CD4-positive, alpha-beta memory T cell (primary cell): ENCODE measurements at regions not wholly inside any gene's neighbourhood (a gene's known extent, or its start where the extent isn't known, plus 50 kb on each side); places are given as distances from the start of the nearest gene placed in this dataset.

Experiments
- CTCF ChIA-PET: fragments of 350-600 bp; sonication (Branson Sonifier 250); formaldehyde crosslinking; loops from one replicate; lab custom pipeline; 2021; ENCODE audit warnings: inconsistent platforms; ENCODE audit not compliant: partially characterized antibody; lab: Charles Lee
- POLR2A ChIA-PET: fragments of 350-600 bp; sonication (Branson Sonifier 250); formaldehyde crosslinking; loops from one replicate; lab custom pipeline; 2021; ENCODE audit not compliant: partially characterized antibody; lab: Charles Lee
- DNase-seq, 5 donors: peaks; one replicate each; pipeline versions ENCODE4 v3.0.0 to v3.0.0-alpha.2; 2020 to 2022; ENCODE audit warnings: mixed read lengths in 1 of 5
- H3K27ac ChIP-seq: one replicate; pipeline ENCODE4 v1.7.0; 2013; ENCODE audit warnings: low read depth, low read length
- H3K27me3 ChIP-seq: 2 replicates; pipeline ENCODE4 v1.7.0; 2013; ENCODE audit warnings: mild to moderate bottlenecking, low read length, moderate library complexity; ENCODE audit not compliant: insufficient read depth
- H3K36me3 ChIP-seq: 2 replicates; pipeline ENCODE4 v1.7.0; 2013; ENCODE audit warnings: mild to moderate bottlenecking, low read length, moderate library complexity; ENCODE audit not compliant: insufficient read depth
- H3K4me1 ChIP-seq: 2 replicates; pipeline ENCODE4 v1.7.0; 2013; ENCODE audit warnings: mild to moderate bottlenecking, low read length, moderate library complexity; ENCODE audit not compliant: insufficient read depth
- H3K4me3 ChIP-seq, 2 donors: one replicate each; pipeline ENCODE4 v1.7.0; 2013; ENCODE audit warnings: low read length in 2 of 2, mild to moderate bottlenecking in 1 of 2
- H3K9me3 ChIP-seq, 2 donors: one replicate each; pipeline ENCODE4 v1.7.0; 2013; ENCODE audit warnings: low read length in 2 of 2, control low read depth in 1 of 2; ENCODE audit not compliant: control insufficient read depth in 1 of 2
- H3K27ac Mint-ChIP-seq, 7 donors: one replicate each; pipeline ENCODE4 v1.8.0; 2020 to 2021; ENCODE audit warnings: mixed read lengths in 7 of 7, mild to moderate bottlenecking in 6 of 7, inconsistent platforms in 3 of 7, moderate library complexity in 3 of 7
- H3K27me3 Mint-ChIP-seq, 2 donors: one replicate each; pipeline ENCODE4 v1.8.0; 2020 to 2021; ENCODE audit warnings: mixed read lengths in 2 of 2
- H3K36me3 Mint-ChIP-seq, 2 donors: one replicate each; pipeline ENCODE4 v1.8.0; 2020 to 2021; ENCODE audit warnings: mixed read lengths in 2 of 2, inconsistent platforms in 1 of 2, mild to moderate bottlenecking in 1 of 2
- H3K4me1 Mint-ChIP-seq, 4 donors: one replicate each; pipeline ENCODE4 v1.8.0; 2020 to 2021; ENCODE audit warnings: mixed read lengths in 4 of 4, mild to moderate bottlenecking in 1 of 4
- H3K4me3 Mint-ChIP-seq, 8 donors: one replicate each; pipeline ENCODE4 v1.8.0; 2020 to 2021; ENCODE audit warnings: mixed read lengths in 8 of 8, mild to moderate bottlenecking in 7 of 8, moderate library complexity in 6 of 8, inconsistent platforms in 3 of 8
- H3K9me3 Mint-ChIP-seq, 8 donors: one replicate each; pipeline ENCODE4 v1.8.0; 2020 to 2021; ENCODE audit warnings: mixed read lengths in 8 of 8, mild to moderate bottlenecking in 5 of 8, inconsistent platforms in 3 of 8, moderate library complexity in 1 of 8
- intact Hi-C: fragments of 100-400 bp; cut with micrococcal nuclease; formaldehyde crosslinking; loops from one replicate; pipeline ENCODE4 v1.15.1; 2023

DNA sequence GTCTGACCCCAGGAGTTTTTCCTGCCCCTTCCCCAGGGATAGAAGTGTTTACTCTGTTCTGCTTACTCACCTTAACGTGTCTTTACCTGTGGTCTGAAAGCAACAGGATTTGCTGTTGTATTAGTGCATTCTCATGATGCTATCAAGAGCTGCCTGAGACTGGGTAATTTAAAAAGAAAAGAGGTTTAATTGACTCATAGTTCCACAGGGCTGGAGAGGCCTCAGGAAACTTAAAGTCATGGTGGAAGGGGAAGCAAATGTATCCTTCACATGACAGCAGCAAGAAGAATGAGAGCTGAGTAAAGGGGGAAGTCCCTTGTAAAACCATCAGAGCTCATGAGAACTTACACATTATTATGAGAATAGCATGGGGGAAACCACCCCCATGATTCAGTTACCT lies 240.4 kb downstream of the SNAPC1 start:
- intact Hi-C loops = no loop called here
- POLR2A ChIA-PET = no interaction called here

DNA sequence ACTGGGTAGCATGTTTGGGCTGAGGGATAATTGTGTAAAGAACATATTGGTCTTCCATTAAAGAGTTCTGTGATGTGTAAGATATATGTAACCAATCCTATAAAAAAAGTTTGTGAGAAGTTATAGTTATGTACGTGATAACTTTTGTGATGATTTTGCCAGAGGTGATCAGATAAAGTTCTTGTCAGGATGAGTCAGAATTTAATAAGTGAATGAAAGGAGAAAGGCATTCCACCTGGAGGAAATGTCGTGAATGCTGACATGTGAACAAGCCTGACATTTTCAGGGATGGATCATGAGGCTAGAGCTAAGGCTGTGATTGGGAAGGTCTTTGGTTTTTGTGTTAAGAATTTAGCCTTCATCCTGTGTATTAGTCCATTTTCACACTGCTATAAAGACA lies 241.5 kb downstream of the SNAPC1 start:
- Histone ChIP-seq H3K27me3 (no peaks in the 10 kb centered on the region), H3K9me3 (no peaks in the 10 kb centered on the region), H3K36me3 (no peaks in the 10 kb centered on the region), H3K4me3 (no peak overlapping the region), H3K27ac (no peak overlapping the region), H3K4me1 (no peaks in the 10 kb centered on the region)
- Mint-ChIP-seq H3K36me3 (no peaks in the 10 kb centered on the region), H3K4me3 (no peak overlapping the region), H3K9me3 (peaks cover 0 to 7% (median 0%) of the 10 kb centered on the region in 8 donors), H3K27me3 (peaks cover 5 to 24% of the 10 kb centered on the region in 2 donors), H3K4me1 (no peaks in the 10 kb centered on the region), H3K27ac (no peak overlapping the region)
- ChIA-PET POLR2A (no interaction called here), CTCF (no interaction called here)
- intact Hi-C loops = no loop called here
- DNase-seq = no peak

More for the DNA sequence above, 240.4 kb downstream of the SNAPC1 start:
- Mint-ChIP-seq H3K4me3 (no peak overlapping the region), H3K36me3 (no peaks in the 10 kb centered on the region), H3K27ac (no peak overlapping the region), H3K9me3 (peaks cover 0 to 7% (median 0%) of the 10 kb centered on the region in 8 donors), H3K27me3 (peaks cover 4 to 23% of the 10 kb centered on the region in 2 donors), H3K4me1 (no peaks in the 10 kb centered on the region)
- H3K36me3 ChIP-seq = no peaks in the 10 kb centered on the region
- H3K27me3 ChIP-seq = no peaks in the 10 kb centered on the region
- H3K4me3 ChIP-seq = no peak overlapping the region
- DNase-seq = no peak
- no peaks in the 10 kb centered on the region for H3K9me3 ChIP-seq
- H3K27ac ChIP-seq = no peak overlapping the region
- no peaks in the 10 kb centered on the region for H3K4me1 ChIP-seq
- CTCF ChIA-PET = no interaction called here

DNA sequence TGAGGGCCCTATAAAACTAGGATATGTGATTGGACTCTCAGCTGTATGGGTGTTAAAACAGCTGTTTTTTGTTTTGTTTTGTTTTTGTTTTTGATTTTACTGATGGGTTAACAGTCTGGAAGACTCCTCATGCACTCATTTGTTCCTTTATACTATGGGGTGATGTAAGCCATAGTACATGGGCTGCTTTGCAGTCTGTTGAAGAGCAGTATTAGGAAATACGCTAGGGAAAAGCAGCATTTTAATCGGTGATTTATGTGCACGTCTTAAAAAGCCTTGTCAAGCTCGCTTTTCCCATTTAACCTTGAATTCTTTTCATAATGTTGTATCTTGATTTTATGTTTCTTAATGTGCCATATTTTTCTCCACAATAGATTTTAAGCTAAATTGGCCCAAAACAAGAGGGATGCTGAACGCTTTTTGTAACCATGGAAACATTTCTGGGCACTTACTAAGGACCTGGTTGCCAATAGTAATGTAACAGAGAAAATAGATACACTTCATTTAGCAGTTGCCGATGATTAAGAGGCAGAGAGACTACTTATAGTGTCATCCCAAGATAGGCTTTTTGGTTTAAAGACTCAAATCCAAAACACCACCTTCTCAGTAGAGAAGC lies 244.0 kb downstream of the SNAPC1 start:
- no peak for DNase-seq
- H3K4me1 ChIP-seq = no peaks in the 10 kb centered on the region

GRCh38 chr14:62015243-62015642 lies 253.0 kb downstream of the SNAPC1 start:
- DNase-seq = no peak
- H3K9me3 ChIP-seq = no peaks in the 10 kb centered on the region
- intact Hi-C loops = no loop called here
- H3K4me3 Mint-ChIP-seq = no peak overlapping the region
- peaks cover 0 to 7% (median 3%) of the 10 kb centered on the region in 8 donors for H3K9me3 Mint-ChIP-seq
- H3K4me1 ChIP-seq = no peaks in the 10 kb centered on the region
- no peak overlapping the region for H3K4me3 ChIP-seq
- ChIA-PET POLR2A (no interaction called here), CTCF (no interaction called here)
- H3K27ac ChIP-seq = no peak overlapping the region
- no peaks in the 10 kb centered on the region for H3K36me3 ChIP-seq
- H3K27ac Mint-ChIP-seq = no peak overlapping the region
- H3K27me3 ChIP-seq = peaks cover 9% of the 10 kb centered on the region
- H3K4me1 Mint-ChIP-seq = no peaks in the 10 kb centered on the region
- H3K36me3 Mint-ChIP-seq = no peaks in the 10 kb centered on the region
- H3K27me3 Mint-ChIP-seq = peaks cover 2 to 10% of the 10 kb centered on the region in 2 donors

More for the DNA sequence above, 244.0 kb downstream of the SNAPC1 start:
- H3K36me3 Mint-ChIP-seq = no peaks in the 10 kb centered on the region
- ChIA-PET CTCF (no interaction called here), POLR2A (no interaction called here)
- H3K4me3 Mint-ChIP-seq = no peak overlapping the region
- peaks cover 2% of the 10 kb centered on the region for H3K27me3 ChIP-seq
- no peak overlapping the region for H3K27ac Mint-ChIP-seq
- H3K9me3 Mint-ChIP-seq = peaks cover 0 to 5% (median 0%) of the 10 kb centered on the region in 8 donors
- no peak overlapping the region for H3K27ac ChIP-seq
- no peaks in the 10 kb centered on the region for H3K36me3 ChIP-seq
- intact Hi-C loops = no loop called here
- peaks cover 5 to 26% of the 10 kb centered on the region in 2 donors for H3K27me3 Mint-ChIP-seq
- H3K4me1 Mint-ChIP-seq = no peaks in the 10 kb centered on the region
- H3K4me3 ChIP-seq = no peak overlapping the region
- no peaks in the 10 kb centered on the region for H3K9me3 ChIP-seq

- H3K27ac ChIP-seq = no peak overlapping the region
- H3K4me3 ChIP-seq = no peak overlapping the region
- intact Hi-C loops = no loop called here
- no peak overlapping the region for H3K4me3 Mint-ChIP-seq
- no peaks in the 10 kb centered on the region for H3K9me3 ChIP-seq
- peaks cover 0 to 7% (median 3%) of the 10 kb centered on the region in 8 donors for H3K9me3 Mint-ChIP-seq
- no peaks in the 10 kb centered on the region for H3K36me3 ChIP-seq
- peaks cover 2 to 10% of the 10 kb centered on the region in 2 donors for H3K27me3 Mint-ChIP-seq
- ChIA-PET CTCF (no interaction called here), POLR2A (no interaction called here)
- H3K36me3 Mint-ChIP-seq = no peaks in the 10 kb centered on the region
- no peaks in the 10 kb centered on the region for H3K4me1 ChIP-seq
- no peaks in the 10 kb centered on the region for H3K4me1 Mint-ChIP-seq
- H3K27ac Mint-ChIP-seq = no peak overlapping the region
- H3K27me3 ChIP-seq = peaks cover 9% of the 10 kb centered on the region
- no peak for DNase-seq
These were observed 253.7 kb downstream of the SNAPC1 start for GRCh38 chr14:62015945-62016344.

GRCh38 chr14:62017651-62018230 lies 255.5 kb downstream of the SNAPC1 start:
- Mint-ChIP-seq H3K27me3 (peaks cover 5 to 10% of the 10 kb centered on the region in 2 donors), H3K36me3 (no peaks in the 10 kb centered on the region), H3K4me1 (no peaks in the 10 kb centered on the region), H3K4me3 (no peak overlapping the region), H3K9me3 (peaks cover 0 to 7% (median 2%) of the 10 kb centered on the region in 8 donors), H3K27ac (no peak overlapping the region)
- no peaks in the 10 kb centered on the region for H3K36me3 ChIP-seq
- no peak overlapping the region for H3K27ac ChIP-seq
- intact Hi-C loops = no loop called here
- POLR2A ChIA-PET = no interaction called here
- H3K9me3 ChIP-seq = no peaks in the 10 kb centered on the region
- H3K4me1 ChIP-seq = no peaks in the 10 kb centered on the region
- no peak overlapping the region for H3K4me3 ChIP-seq
- no peak for DNase-seq
- H3K27me3 ChIP-seq = no peaks in the 10 kb centered on the region
- CTCF ChIA-PET = no interaction called here

- H3K27ac ChIP-seq = no peak overlapping the region
- ChIA-PET CTCF (no interaction called here), POLR2A (no interaction called here)
- H3K9me3 Mint-ChIP-seq = peaks cover 0 to 7% (median 2%) of the 10 kb centered on the region in 8 donors
- no peak for DNase-seq
- no peaks in the 10 kb centered on the region for H3K36me3 ChIP-seq
- H3K4me1 ChIP-seq = no peaks in the 10 kb centered on the region
- no peaks in the 10 kb centered on the region for H3K9me3 ChIP-seq
- H3K36me3 Mint-ChIP-seq = no peaks in the 10 kb centered on the region
- no peaks in the 10 kb centered on the region for H3K4me1 Mint-ChIP-seq
- intact Hi-C loops = no loop called here
- H3K4me3 ChIP-seq = no peak overlapping the region
- no peak overlapping the region for H3K27ac Mint-ChIP-seq
- no peak overlapping the region for H3K4me3 Mint-ChIP-seq
- H3K27me3 Mint-ChIP-seq = peaks cover 7 to 13% of the 10 kb centered on the region in 2 donors
- H3K27me3 ChIP-seq = no peaks in the 10 kb centered on the region
These were observed 256.4 kb downstream of the SNAPC1 start for GRCh38 chr14:62018606-62019005.
